Lower lobe of right lung (tissue), 2 donors: ENCODE measurements at regions not wholly inside any gene's neighbourhood (a gene's known extent, or its start where the extent isn't known, plus 50 kb on each side); places are given as distances from the start of the nearest gene placed in this dataset.
"Not testable (repeated sequence)": the region's sequence is repeated elsewhere in the genome, so short reads cannot be mapped to it uniquely, and the experiment has no call there.

Experiments
- ATAC-seq, 2 donors: fragments of 200-7000 bp; cut with Tn5 transposase; one replicate each; pipeline ENCODE4 v1.9.1; 2020 to 2022; ENCODE audit warnings: mild to moderate bottlenecking in 2 of 2, moderate library complexity in 2 of 2
- DNase-seq: peaks from one replicate; pipeline ENCODE4 v3.0.0-alpha.2; 2020
- H3K27ac ChIP-seq: fragments of 200-600 bp; one replicate; pipeline ENCODE4 v1.8.0; 2022
- H3K27me3 ChIP-seq: fragments of 200-600 bp; one replicate; pipeline ENCODE4 v1.8.0; 2022; ENCODE audit warnings: low read depth
- H3K36me3 ChIP-seq: fragments of 200-600 bp; one replicate; pipeline ENCODE4 v1.8.0; 2022; ENCODE audit warnings: mild to moderate bottlenecking
- H3K4me1 ChIP-seq: fragments of 200-600 bp; one replicate; pipeline ENCODE4 v1.8.0; 2022
- H3K4me3 ChIP-seq: fragments of 200-600 bp; one replicate; pipeline ENCODE4 v1.8.0; 2022; ENCODE audit warnings: mild to moderate bottlenecking
- H3K9me3 ChIP-seq: fragments of 200-600 bp; one replicate; pipeline ENCODE4 v1.8.0; 2022
- CTCF ChIP-seq: fragments of 200-600 bp; IDR thresholded peaks from one replicate; pipeline ENCODE4 v1.8.0; 2022; ENCODE audit warnings: antibody characterized with exemption, mild to moderate bottlenecking
- intact Hi-C: fragments of 100-400 bp; cut with DNase I; formaldehyde crosslinking; loops from one replicate; pipeline ENCODE4 v1.11.0; 2022
- donor health status: DM: no; HTN: yes; CAD: no; lungs with severe emphysema.

- H3K9me3 ChIP-seq = no peaks in the 10 kb centered on the region
- intact Hi-C loops = no loop called here
- no peak overlapping the region for H3K27ac ChIP-seq
- DNase-seq (no peak), ATAC-seq (no peak)
- H3K4me1 ChIP-seq = no peaks in the 10 kb centered on the region
- H3K27me3 ChIP-seq = no peaks in the 10 kb centered on the region
- TF ChIP-seq CTCF = no peak
- no peaks in the 10 kb centered on the region for H3K36me3 ChIP-seq
- H3K4me3 ChIP-seq = no peak overlapping the region
Observed at GRCh38 chr2:200107514-200108217, 152.3 kb downstream of the MAIP1 start.

DNA sequence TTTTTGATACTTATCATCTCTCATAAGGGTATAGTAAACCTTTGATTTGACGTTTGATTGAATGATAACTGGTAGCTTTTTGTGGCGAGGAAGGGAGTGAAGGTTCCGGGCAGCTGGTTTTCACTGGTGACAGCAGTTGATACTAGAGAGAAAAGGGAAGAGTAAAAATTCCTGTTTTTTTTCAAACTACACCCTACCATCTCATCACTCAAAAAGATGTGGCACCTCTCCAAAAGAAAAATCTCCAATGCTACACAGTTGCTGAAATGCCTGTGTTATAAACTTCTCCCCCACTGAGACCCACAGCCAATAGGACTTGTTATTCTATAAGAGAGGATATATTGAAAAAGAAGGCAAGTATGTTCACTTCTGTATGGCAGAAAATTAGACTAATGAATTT is 154.0 kb downstream of the MAIP1 start:
- Histone ChIP-seq H3K27ac (no peak overlapping the region), H3K9me3 (no peaks in the 10 kb centered on the region), H3K36me3 (no peaks in the 10 kb centered on the region), H3K4me1 (no peaks in the 10 kb centered on the region), H3K4me3 (no peak overlapping the region), H3K27me3 (no peaks in the 10 kb centered on the region)
- ATAC-seq = no peak
- no peak for DNase-seq
- intact Hi-C loops = no loop called here
- TF ChIP-seq CTCF = no peak

GRCh38 chr2:200110381-200110780 is 155.0 kb downstream of the MAIP1 start:
- H3K4me3 ChIP-seq = no peak overlapping the region
- no peaks in the 10 kb centered on the region for H3K27me3 ChIP-seq
- DNase-seq = no peak
- H3K36me3 ChIP-seq = no peaks in the 10 kb centered on the region
- no peaks in the 10 kb centered on the region for H3K4me1 ChIP-seq
- ATAC-seq = no peak
- no peak for TF ChIP-seq CTCF
- no peak overlapping the region for H3K27ac ChIP-seq
- intact Hi-C loops = no loop called here
- no peaks in the 10 kb centered on the region for H3K9me3 ChIP-seq

GRCh38 chr2:200113016-200113799 is 157.8 kb downstream of the MAIP1 start:
- H3K27me3 ChIP-seq, H3K4me3 ChIP-seq, H3K36me3 ChIP-seq, ATAC-seq, H3K27ac ChIP-seq, H3K9me3 ChIP-seq, H3K4me1 ChIP-seq, intact Hi-C loops, DNase-seq: not testable (repeated sequence)

GRCh38 chr2:200119236-200119635 is 163.9 kb downstream of the MAIP1 start:
- DNase-seq (no peak), ATAC-seq (no peak)
- Histone ChIP-seq H3K36me3 (no peaks in the 10 kb centered on the region), H3K4me1 (no peaks in the 10 kb centered on the region), H3K27ac (no peak overlapping the region), H3K4me3 (no peak overlapping the region), H3K9me3 (no peaks in the 10 kb centered on the region), H3K27me3 (no peaks in the 10 kb centered on the region)
- intact Hi-C loops = no loop called here
- TF ChIP-seq CTCF = no peak

DNA sequence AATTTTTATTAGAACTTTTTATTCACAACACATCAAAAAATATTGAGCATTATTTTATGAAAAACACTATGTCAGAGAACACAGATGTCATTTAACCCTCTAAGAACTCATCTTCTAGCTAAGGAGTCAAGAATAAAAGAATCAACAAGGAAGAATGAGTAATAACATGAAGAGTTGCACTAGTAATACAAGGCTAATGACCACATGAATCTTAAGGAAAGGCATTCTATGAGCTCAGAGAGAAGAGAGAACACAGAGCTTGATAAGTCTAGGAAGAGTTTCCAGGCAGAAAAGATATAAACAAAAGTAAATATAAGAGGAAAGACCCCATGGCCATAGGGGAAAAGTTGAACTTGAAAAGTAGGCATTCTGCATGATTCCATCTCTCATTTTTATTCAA is 166.5 kb downstream of the MAIP1 start:
- H3K4me1 ChIP-seq = peaks cover 8% of the 10 kb centered on the region
- ATAC-seq (no peak), DNase-seq (no peak)
- H3K27me3 ChIP-seq = no peaks in the 10 kb centered on the region
- intact Hi-C loops = no loop called here
- no peak overlapping the region for H3K27ac ChIP-seq
- H3K4me3 ChIP-seq = no peak overlapping the region
- no peak for TF ChIP-seq CTCF
- H3K36me3 ChIP-seq = no peaks in the 10 kb centered on the region
- H3K9me3 ChIP-seq = no peaks in the 10 kb centered on the region
